ENCODE measurements at regions not wholly inside any gene's neighbourhood (a gene's known extent, or its start where the extent isn't known, plus 50 kb on each side); places are given as distances from the start of the nearest gene placed in this dataset.

DNA sequence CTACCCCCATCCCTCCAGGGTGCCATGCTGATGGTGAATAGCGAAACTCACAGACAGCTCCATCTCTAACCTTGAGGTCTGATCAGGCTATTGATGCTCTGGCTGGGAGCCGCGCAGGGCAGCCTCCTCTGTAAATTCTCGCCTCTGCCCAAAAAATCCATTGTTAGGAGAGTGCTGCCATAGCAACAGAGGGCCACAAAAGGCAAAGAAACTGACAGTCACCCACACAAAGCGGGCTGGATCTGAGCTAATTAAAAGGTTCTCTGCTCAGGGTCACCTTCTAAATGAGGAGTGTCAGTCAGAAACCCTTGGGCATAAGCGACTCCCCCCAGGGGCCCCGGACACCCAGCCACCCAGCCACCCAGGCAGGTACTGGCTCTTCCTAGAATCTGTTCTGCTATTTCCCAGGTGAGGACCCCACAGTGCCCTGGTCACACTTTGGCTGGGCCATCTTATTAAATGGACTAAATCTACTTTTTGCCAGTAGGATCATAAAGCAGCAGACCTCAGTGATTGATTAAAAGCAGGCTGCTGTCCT, 126.7 kb downstream of the MED10 start:
- H2AFZ ChIP-seq (ENCODE audit: low read length), result no peak overlapping the region
- H3K4me3 ChIP-seq (ENCODE audit: low read length), result no peak overlapping the region

DNA sequence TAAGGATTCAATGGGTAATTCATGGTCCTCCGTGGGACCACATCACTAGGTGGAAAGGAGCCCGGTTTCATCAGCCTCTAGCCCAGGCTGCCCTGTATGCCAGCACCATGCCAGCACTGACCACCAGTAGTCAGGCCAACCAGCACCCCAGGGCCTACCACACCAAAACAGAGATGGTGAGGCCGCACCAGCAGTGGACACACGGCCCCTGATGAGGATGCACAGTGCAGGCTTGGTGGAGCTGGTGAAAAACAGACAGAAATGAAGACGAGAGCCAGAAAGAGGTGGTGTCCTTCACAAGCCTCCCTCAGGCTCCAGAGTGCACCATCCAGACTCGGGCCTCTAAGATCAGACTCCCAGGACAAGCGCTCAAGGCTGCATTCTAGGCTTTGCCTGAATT, 128.2 kb downstream of the MED10 start:
- H3K4me2 ChIP-seq (ENCODE audit: low read depth, low read length), result no peak overlapping the region
- H2AFZ ChIP-seq (ENCODE audit: low read length), result no peak overlapping the region
- TF ChIP-seq, protein P1, sequence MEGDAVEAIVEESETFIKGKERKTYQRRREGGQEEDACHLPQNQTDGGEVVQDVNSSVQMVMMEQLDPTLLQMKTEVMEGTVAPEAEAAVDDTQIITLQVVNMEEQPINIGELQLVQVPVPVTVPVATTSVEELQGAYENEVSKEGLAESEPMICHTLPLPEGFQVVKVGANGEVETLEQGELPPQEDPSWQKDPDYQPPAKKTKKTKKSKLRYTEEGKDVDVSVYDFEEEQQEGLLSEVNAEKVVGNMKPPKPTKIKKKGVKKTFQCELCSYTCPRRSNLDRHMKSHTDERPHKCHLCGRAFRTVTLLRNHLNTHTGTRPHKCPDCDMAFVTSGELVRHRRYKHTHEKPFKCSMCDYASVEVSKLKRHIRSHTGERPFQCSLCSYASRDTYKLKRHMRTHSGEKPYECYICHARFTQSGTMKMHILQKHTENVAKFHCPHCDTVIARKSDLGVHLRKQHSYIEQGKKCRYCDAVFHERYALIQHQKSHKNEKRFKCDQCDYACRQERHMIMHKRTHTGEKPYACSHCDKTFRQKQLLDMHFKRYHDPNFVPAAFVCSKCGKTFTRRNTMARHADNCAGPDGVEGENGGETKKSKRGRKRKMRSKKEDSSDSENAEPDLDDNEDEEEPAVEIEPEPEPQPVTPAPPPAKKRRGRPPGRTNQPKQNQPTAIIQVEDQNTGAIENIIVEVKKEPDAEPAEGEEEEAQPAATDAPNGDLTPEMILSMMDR (IDR thresholded peaks at IDR 0.05; ENCODE audit: low read length), result no peak
- TF ChIP-seq EZH2 (optimal IDR thresholded peaks at IDR 0.05; ENCODE audit: low read depth, low read length), result no peak
- no peak for TF ChIP-seq EZH2phosphoT487 (IDR thresholded peaks at IDR 0.05; ENCODE audit: low read length)
- H3K4me3 ChIP-seq (ENCODE audit: low read length), result no peak overlapping the region
- H3K9ac ChIP-seq (ENCODE audit: low read length), result no peak overlapping the region
- H3K9me3 ChIP-seq (replicated peaks; ENCODE audit: insufficient read depth, low read length), result no peaks in the 10 kb centered on the region
- no peak overlapping the region for H3K27ac ChIP-seq (ENCODE audit: low read length)
- no peak for DNase-seq
- no peaks in the 10 kb centered on the region for H3K4me1 ChIP-seq (ENCODE audit: low read length)
- H4K20me1 ChIP-seq (ENCODE audit: insufficient read depth, low read length), result no peaks in the 10 kb centered on the region
- no peaks in the 10 kb centered on the region for H3F3A ChIP-seq (ENCODE audit: insufficient read depth, low read length)
- H3K27me3 ChIP-seq (replicated peaks; ENCODE audit: insufficient read depth, low read length), result no peaks in the 10 kb centered on the region
- no peaks in the 10 kb centered on the region for H3K36me3 ChIP-seq (replicated peaks; ENCODE audit: insufficient read depth, low read length)
- H3K9me2 ChIP-seq (replicated peaks; ENCODE audit: insufficient read depth, low read length), result no peaks in the 10 kb centered on the region
- no peaks in the 10 kb centered on the region for H3K79me2 ChIP-seq (ENCODE audit: low read length)

More for the DNA sequence above, 126.7 kb downstream of the MED10 start:
- H4K20me1 ChIP-seq (ENCODE audit: insufficient read depth, low read length), result no peaks in the 10 kb centered on the region
- no peaks in the 10 kb centered on the region for H3K79me2 ChIP-seq (ENCODE audit: low read length)
- H3K4me2 ChIP-seq (ENCODE audit: low read depth, low read length), result no peak overlapping the region
- H3K9ac ChIP-seq (ENCODE audit: low read length), result no peak overlapping the region
- no peaks in the 10 kb centered on the region for H3K9me2 ChIP-seq (replicated peaks; ENCODE audit: insufficient read depth, low read length)
- no peak overlapping the region for H3K27ac ChIP-seq (ENCODE audit: low read length)
- no peak for DNase-seq
- no peaks in the 10 kb centered on the region for H3K9me3 ChIP-seq (replicated peaks; ENCODE audit: insufficient read depth, low read length)
- no peaks in the 10 kb centered on the region for H3K36me3 ChIP-seq (replicated peaks; ENCODE audit: insufficient read depth, low read length)
- TF ChIP-seq, protein P1 (IDR thresholded peaks at IDR 0.05; ENCODE audit: low read length), result no peak
- TF ChIP-seq EZH2 (optimal IDR thresholded peaks at IDR 0.05; ENCODE audit: low read depth, low read length), result no peak
- no peak for TF ChIP-seq EZH2phosphoT487 (IDR thresholded peaks at IDR 0.05; ENCODE audit: low read length)
- no peaks in the 10 kb centered on the region for H3K27me3 ChIP-seq (replicated peaks; ENCODE audit: insufficient read depth, low read length)
- H3F3A ChIP-seq (ENCODE audit: insufficient read depth, low read length), result no peaks in the 10 kb centered on the region
- H3K4me1 ChIP-seq (ENCODE audit: low read length), result no peaks in the 10 kb centered on the region

DNA sequence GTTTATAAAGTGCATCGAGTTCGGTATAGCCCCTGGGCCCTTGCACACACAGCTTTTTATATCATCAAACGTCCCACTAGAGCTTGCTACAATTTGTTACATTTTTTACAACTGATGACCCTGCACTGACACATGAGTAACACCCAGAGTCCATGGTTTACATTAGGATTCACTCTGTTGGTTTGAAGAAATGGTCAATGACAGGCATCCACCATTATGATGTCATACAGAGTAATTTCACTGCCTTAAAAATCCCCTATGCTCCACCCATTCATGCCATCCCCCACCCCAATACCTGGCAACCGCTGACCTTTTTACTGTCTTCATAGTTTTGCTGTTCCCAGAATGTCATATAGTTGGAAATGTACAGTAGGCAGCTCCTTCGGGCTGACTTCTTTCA, 130.2 kb downstream of the MED10 start:
- no peaks in the 10 kb centered on the region for H4K20me1 ChIP-seq (ENCODE audit: insufficient read depth, low read length)
- no peak overlapping the region for H3K4me3 ChIP-seq (ENCODE audit: low read length)
- H3K27me3 ChIP-seq (replicated peaks; ENCODE audit: insufficient read depth, low read length), result no peaks in the 10 kb centered on the region
- no peak overlapping the region for H3K27ac ChIP-seq (ENCODE audit: low read length)
- H3K36me3 ChIP-seq (replicated peaks; ENCODE audit: insufficient read depth, low read length), result no peaks in the 10 kb centered on the region
- no peak overlapping the region for H3K4me2 ChIP-seq (ENCODE audit: low read depth, low read length)
- H3K4me1 ChIP-seq (ENCODE audit: low read length), result no peaks in the 10 kb centered on the region
- H3K79me2 ChIP-seq (ENCODE audit: low read length), result no peaks in the 10 kb centered on the region
- no peaks in the 10 kb centered on the region for H3F3A ChIP-seq (ENCODE audit: insufficient read depth, low read length)
- H3K9me3 ChIP-seq (replicated peaks; ENCODE audit: insufficient read depth, low read length), result no peaks in the 10 kb centered on the region
- no peak for DNase-seq
- no peaks in the 10 kb centered on the region for H3K9me2 ChIP-seq (replicated peaks; ENCODE audit: insufficient read depth, low read length)
- TF ChIP-seq EZH2 (optimal IDR thresholded peaks at IDR 0.05; ENCODE audit: low read depth, low read length) (no peak), EZH2phosphoT487 (IDR thresholded peaks at IDR 0.05; ENCODE audit: low read length) (no peak)
- TF ChIP-seq, protein P1 (IDR thresholded peaks at IDR 0.05; ENCODE audit: low read length), result no peak
- no peak overlapping the region for H3K9ac ChIP-seq (ENCODE audit: low read length)
- H2AFZ ChIP-seq (ENCODE audit: low read length), result no peak overlapping the region

All from MM.1S (cell line).